ENCODE measurements at regions not wholly inside any gene's neighbourhood (a gene's known extent, or its start where the extent isn't known, plus 50 kb on each side); places are given as distances from the start of the nearest gene placed in this dataset.

- Mint-ChIP-seq H3K4me3 (no peak overlapping the region), H3K27me3 (ENCODE audit: insufficient read depth) (no peaks in the 10 kb centered on the region), H3K27ac (no peak overlapping the region), H3K36me3 (ENCODE audit: low read depth) (no peaks in the 10 kb centered on the region), H3K4me1 (ENCODE audit: low read depth) (no peaks in the 10 kb centered on the region), H3K9me3 (peaks cover 8% of the 10 kb centered on the region; the same call in 1 of the 2 replicates)
- DNase-seq: no peak
- no peak for TF ChIP-seq CTCF (IDR thresholded peaks at IDR 0.05)
These were observed 248.8 kb downstream of the MRPS30 start for GRCh38 chr5:45057564-45057963.

GRCh38 chr5:45060724-45061123 lies 252.0 kb downstream of the MRPS30 start:
- no peak overlapping the region for H3K4me3 Mint-ChIP-seq

GRCh38 chr5:45062044-45062443 lies 253.3 kb downstream of the MRPS30 start:
- DNase-seq: no peak
- Mint-ChIP-seq H3K4me3 (no peak overlapping the region), H3K27ac (no peak overlapping the region)

More at GRCh38 chr5:45060724-45061123, 252.0 kb downstream of the MRPS30 start:
- Mint-ChIP-seq H3K4me1 (ENCODE audit: low read depth) (no peaks in the 10 kb centered on the region), H3K27me3 (ENCODE audit: insufficient read depth) (no peaks in the 10 kb centered on the region), H3K36me3 (ENCODE audit: low read depth) (no peaks in the 10 kb centered on the region), H3K9me3 (peaks cover 10% of the 10 kb centered on the region), H3K27ac (no peak overlapping the region)
- TF ChIP-seq CTCF (IDR thresholded peaks at IDR 0.05): no peak
- DNase-seq: no peak

GRCh38 chr5:45081082-45081481 lies 272.3 kb downstream of the MRPS30 start:
- Mint-ChIP-seq H3K36me3 (ENCODE audit: low read depth) (no peaks in the 10 kb centered on the region), H3K27me3 (ENCODE audit: insufficient read depth) (no peaks in the 10 kb centered on the region), H3K27ac (no peak overlapping the region), H3K4me3 (no peak overlapping the region), H3K9me3 (peaks cover 34% of the 10 kb centered on the region), H3K4me1 (ENCODE audit: low read depth) (no peaks in the 10 kb centered on the region)
- no peak for TF ChIP-seq CTCF (IDR thresholded peaks at IDR 0.05)
- no peak for DNase-seq

More at GRCh38 chr5:45062044-45062443, 253.3 kb downstream of the MRPS30 start:
- peaks cover 14% of the 10 kb centered on the region for H3K9me3 Mint-ChIP-seq
- no peaks in the 10 kb centered on the region for H3K4me1 Mint-ChIP-seq (ENCODE audit: low read depth)
- H3K27me3 Mint-ChIP-seq (ENCODE audit: insufficient read depth): no peaks in the 10 kb centered on the region
- H3K36me3 Mint-ChIP-seq (ENCODE audit: low read depth): no peaks in the 10 kb centered on the region
- no peak for TF ChIP-seq CTCF (IDR thresholded peaks at IDR 0.05)

GRCh38 chr5:45089870-45090269 lies 281.1 kb downstream of the MRPS30 start:
- Mint-ChIP-seq H3K27me3 (ENCODE audit: insufficient read depth) (no peaks in the 10 kb centered on the region), H3K4me1 (ENCODE audit: low read depth) (no peaks in the 10 kb centered on the region), H3K27ac (no peak overlapping the region), H3K9me3 (peaks cover 25% of the 10 kb centered on the region), H3K36me3 (ENCODE audit: low read depth) (no peaks in the 10 kb centered on the region), H3K4me3 (no peak overlapping the region)
- no peak for DNase-seq
- no peak for TF ChIP-seq CTCF (IDR thresholded peaks at IDR 0.05)

- Mint-ChIP-seq H3K27ac (no peak overlapping the region), H3K4me3 (no peak overlapping the region), H3K36me3 (ENCODE audit: low read depth) (no peaks in the 10 kb centered on the region), H3K9me3 (peaks cover 42% of the 10 kb centered on the region), H3K4me1 (ENCODE audit: low read depth) (no peaks in the 10 kb centered on the region), H3K27me3 (ENCODE audit: insufficient read depth) (no peaks in the 10 kb centered on the region; the same call in 1 of the 2 replicates)
- no peak for DNase-seq
- no peak for TF ChIP-seq CTCF (IDR thresholded peaks at IDR 0.05)
These were observed 284.6 kb downstream of the MRPS30 start for GRCh38 chr5:45093377-45093776.

Data from HFFc6 (cell line).